ENCODE measurements at regions not wholly inside any gene's neighbourhood (a gene's known extent, or its start where the extent isn't known, plus 50 kb on each side); places are given as distances from the start of the nearest gene placed in this dataset.

- H3K4me1 Mint-ChIP-seq = no peaks in the 10 kb centered on the region
- H3K27ac Mint-ChIP-seq = no peak overlapping the region
- CTCF ChIA-PET = interaction anchor here (4.5 kb wide), 1 partner anchor 12 kb away, joined by 17 read pairs; no protein-coding TSS in a partner anchor
- no peaks in the 10 kb centered on the region for H3K36me3 Mint-ChIP-seq
- no peak overlapping the region for H3K4me3 Mint-ChIP-seq
- H3K9me3 Mint-ChIP-seq = no peaks in the 10 kb centered on the region
- DNase-seq = no peak
- H3K27me3 Mint-ChIP-seq = no peaks in the 10 kb centered on the region
Observed at GRCh38 chr12:107144441-107144840, 51.1 kb upstream of the CRY1 start.

GRCh38 chr12:107144990-107145389 is 51.6 kb upstream of the CRY1 start:
- no peak overlapping the region for H3K27ac Mint-ChIP-seq
- no peaks in the 10 kb centered on the region for H3K27me3 Mint-ChIP-seq
- no peaks in the 10 kb centered on the region for H3K4me1 Mint-ChIP-seq
- H3K36me3 Mint-ChIP-seq = no peaks in the 10 kb centered on the region
- CTCF ChIA-PET = interaction anchor here (4.5 kb wide), 1 partner anchor 13 kb away, joined by 17 read pairs; no protein-coding TSS in a partner anchor
- DNase-seq = no peak
- H3K9me3 Mint-ChIP-seq = no peaks in the 10 kb centered on the region
- no peak overlapping the region for H3K4me3 Mint-ChIP-seq

- H3K27me3 Mint-ChIP-seq = no peaks in the 10 kb centered on the region
- CTCF ChIA-PET = interaction anchor here (0.9 to 4.5 kb wide), 2 partner anchors 13 to 14 kb away, joined by 3 to 17 read pairs; no protein-coding TSS in a partner anchor
- DNase-seq = no peak
- H3K4me1 Mint-ChIP-seq = no peaks in the 10 kb centered on the region
- no peak overlapping the region for H3K4me3 Mint-ChIP-seq
- H3K36me3 Mint-ChIP-seq = no peaks in the 10 kb centered on the region
- no peaks in the 10 kb centered on the region for H3K9me3 Mint-ChIP-seq
- H3K27ac Mint-ChIP-seq = no peak overlapping the region
Observed at GRCh38 chr12:107145397-107145796, 52.0 kb upstream of the CRY1 start.

GRCh38 chr12:107148107-107148506 is 54.8 kb upstream of the CRY1 start:
- Mint-ChIP-seq H3K4me1 (no peaks in the 10 kb centered on the region), H3K9me3 (no peaks in the 10 kb centered on the region), H3K27me3 (no peaks in the 10 kb centered on the region), H3K36me3 (no peaks in the 10 kb centered on the region), H3K27ac (no peak overlapping the region), H3K4me3 (no peak overlapping the region)
- CTCF ChIA-PET = no interaction called here
- no peak for DNase-seq

GRCh38 chr12:107152315-107152714 is 59.0 kb upstream of the CRY1 start:
- H3K9me3 Mint-ChIP-seq = peaks cover 1% of the 10 kb centered on the region
- no peaks in the 10 kb centered on the region for H3K36me3 Mint-ChIP-seq
- no peaks in the 10 kb centered on the region for H3K4me1 Mint-ChIP-seq
- DNase-seq = no peak
- no peak overlapping the region for H3K4me3 Mint-ChIP-seq
- CTCF ChIA-PET = no interaction called here
- no peak overlapping the region for H3K27ac Mint-ChIP-seq
- H3K27me3 Mint-ChIP-seq = peaks cover 11% of the 10 kb centered on the region

GRCh38 chr12:107159384-107159900 is 66.1 kb upstream of the CRY1 start:
- Mint-ChIP-seq H3K4me3 (no peak overlapping the region), H3K27me3 (peaks cover 27% of the 10 kb centered on the region), H3K36me3 (no peaks in the 10 kb centered on the region), H3K4me1 (no peaks in the 10 kb centered on the region), H3K9me3 (no peaks in the 10 kb centered on the region), H3K27ac (no peak overlapping the region)
- DNase-seq = no peak
- CTCF ChIA-PET = interaction anchor here (1.7 kb wide), 1 partner anchor 28 kb away, joined by 5 read pairs; no protein-coding TSS in a partner anchor

GRCh38 chr12:107163413-107163812 is 70.1 kb upstream of the CRY1 start:
- Mint-ChIP-seq H3K36me3 (no peaks in the 10 kb centered on the region), H3K4me1 (no peaks in the 10 kb centered on the region), H3K27ac (no peak overlapping the region), H3K4me3 (no peak overlapping the region), H3K27me3 (peaks cover 16% of the 10 kb centered on the region), H3K9me3 (no peaks in the 10 kb centered on the region)
- CTCF ChIA-PET = no interaction called here
- DNase-seq = no peak

- Mint-ChIP-seq H3K9me3 (no peaks in the 10 kb centered on the region), H3K27ac (no peak overlapping the region), H3K4me1 (no peaks in the 10 kb centered on the region), H3K4me3 (no peak overlapping the region), H3K27me3 (peaks cover 19% of the 10 kb centered on the region), H3K36me3 (no peaks in the 10 kb centered on the region)
- no peak for DNase-seq
- CTCF ChIA-PET = no interaction called here
Observed at GRCh38 chr12:107164392-107164791, 71.0 kb upstream of the CRY1 start.

- no peaks in the 10 kb centered on the region for H3K4me1 Mint-ChIP-seq
- H3K27me3 Mint-ChIP-seq = peaks cover 24% of the 10 kb centered on the region
- H3K9me3 Mint-ChIP-seq = no peaks in the 10 kb centered on the region
- H3K27ac Mint-ChIP-seq = no peak overlapping the region
- no peaks in the 10 kb centered on the region for H3K36me3 Mint-ChIP-seq
- H3K4me3 Mint-ChIP-seq = no peak overlapping the region
- DNase-seq = no peak
- CTCF ChIA-PET = no interaction called here
Observed at GRCh38 chr12:107165581-107165980, 72.2 kb upstream of the CRY1 start.

GRCh38 chr12:107167756-107168155 is 74.4 kb upstream of the CRY1 start:
- H3K27me3 Mint-ChIP-seq = peaks cover 14% of the 10 kb centered on the region
- H3K9me3 Mint-ChIP-seq = no peaks in the 10 kb centered on the region
- no peaks in the 10 kb centered on the region for H3K4me1 Mint-ChIP-seq
- DNase-seq = no peak
- no peaks in the 10 kb centered on the region for H3K36me3 Mint-ChIP-seq
- CTCF ChIA-PET = no interaction called here
- no peak overlapping the region for H3K4me3 Mint-ChIP-seq
- H3K27ac Mint-ChIP-seq = no peak overlapping the region

- DNase-seq = no peak
- Mint-ChIP-seq H3K4me1 (no peaks in the 10 kb centered on the region), H3K9me3 (no peaks in the 10 kb centered on the region), H3K27me3 (peaks cover 16% of the 10 kb centered on the region), H3K4me3 (no peak overlapping the region), H3K27ac (no peak overlapping the region), H3K36me3 (no peaks in the 10 kb centered on the region)
- CTCF ChIA-PET = interaction anchor here (0.6 to 1.0 kb wide), 2 partner anchors 37 to 81 kb away, joined by 3 read pairs; no protein-coding TSS in a partner anchor
Observed at GRCh38 chr12:107169200-107169599, 75.9 kb upstream of the CRY1 start.

GRCh38 chr12:107178776-107179175 is 85.4 kb upstream of the CRY1 start:
- Mint-ChIP-seq H3K9me3 (no peaks in the 10 kb centered on the region), H3K27me3 (peaks cover 11% of the 10 kb centered on the region), H3K4me1 (peaks cover 8% of the 10 kb centered on the region), H3K36me3 (no peaks in the 10 kb centered on the region), H3K27ac (no peak overlapping the region), H3K4me3 (no peak overlapping the region)
- DNase-seq = no peak
- CTCF ChIA-PET = no interaction called here

- peaks cover 8% of the 10 kb centered on the region for H3K4me1 Mint-ChIP-seq
- H3K4me3 Mint-ChIP-seq = no peak overlapping the region
- CTCF ChIA-PET = no interaction called here
- H3K36me3 Mint-ChIP-seq = no peaks in the 10 kb centered on the region
- DNase-seq = no peak
- peaks cover 8% of the 10 kb centered on the region for H3K27me3 Mint-ChIP-seq
- no peaks in the 10 kb centered on the region for H3K9me3 Mint-ChIP-seq
- no peak overlapping the region for H3K27ac Mint-ChIP-seq
Observed at GRCh38 chr12:107179871-107180270, 86.5 kb upstream of the CRY1 start.

GRCh38 chr12:107180272-107180671 is 86.9 kb upstream of the CRY1 start:
- DNase-seq = no peak
- Mint-ChIP-seq H3K36me3 (no peaks in the 10 kb centered on the region), H3K9me3 (no peaks in the 10 kb centered on the region), H3K27ac (no peak overlapping the region), H3K4me3 (no peak overlapping the region), H3K27me3 (peaks cover 8% of the 10 kb centered on the region), H3K4me1 (peaks cover 8% of the 10 kb centered on the region)
- CTCF ChIA-PET = no interaction called here

GRCh38 chr12:107184359-107184930 is 91.1 kb upstream of the CRY1 start:
- H3K27me3 Mint-ChIP-seq = peaks cover 19% of the 10 kb centered on the region

More at GRCh38 chr12:107184359-107184930, 91.1 kb upstream of the CRY1 start:
- Mint-ChIP-seq H3K4me3 (no peak overlapping the region), H3K36me3 (no peaks in the 10 kb centered on the region), H3K27ac (no peak overlapping the region), H3K9me3 (no peaks in the 10 kb centered on the region), H3K4me1 (no peaks in the 10 kb centered on the region)
- CTCF ChIA-PET = interaction anchor here (0.7 kb wide), 1 partner anchor 836 kb away, joined by 4 read pairs; no protein-coding TSS in a partner anchor
- DNase-seq = no peak

Data from activated naive CD4-positive, alpha-beta T cell treated with anti-CD3 and anti-CD28 coated beads, Interleukin-2, amount 10 ng/mL, durations not matched to agents 7 days and 5 days (primary cell).